Endodermal cell (in vitro differentiated cells): ENCODE measurements at regions not wholly inside any gene's neighbourhood (a gene's known extent, or its start where the extent isn't known, plus 50 kb on each side); places are given as distances from the start of the nearest gene placed in this dataset.

Experiments
- DNase-seq: peaks from one replicate; pipeline ENCODE4 v3.0.0-alpha.2; 2017
- H3K27ac ChIP-seq: 2 replicates; pipeline ENCODE4 v1.5.1; 2013; ENCODE audit warnings: mild to moderate bottlenecking, low read depth, low read length, moderate library complexity
- H3K27me3 ChIP-seq: 2 replicates; pipeline ENCODE4 v1.6.1; 2013; ENCODE audit warnings: mild to moderate bottlenecking, low read length, moderate library complexity; ENCODE audit not compliant: insufficient read depth, control insufficient read depth, poor library complexity, severe bottlenecking
- H3K36me3 ChIP-seq: 2 replicates; pipeline ENCODE4 v1.7.0; 2013; ENCODE audit warnings: mild to moderate bottlenecking, low read length, moderate library complexity; ENCODE audit not compliant: control insufficient read depth, insufficient read depth
- H3K4me1 ChIP-seq: one replicate; pipeline ENCODE4 v1.7.0; 2013; ENCODE audit warnings: low read length; ENCODE audit not compliant: control insufficient read depth, insufficient read depth
- H3K4me3 ChIP-seq: 2 replicates; pipeline ENCODE4 v1.5.1; 2013; ENCODE audit warnings: mild to moderate bottlenecking, low read length, moderate library complexity
- H3K9ac ChIP-seq: 2 replicates; pipeline ENCODE4 v1.6.1; 2013; ENCODE audit warnings: mild to moderate bottlenecking, low read length, moderate library complexity; ENCODE audit not compliant: poor library complexity, severe bottlenecking; ENCODE audit errors: extremely low read depth
- H3K9me3 ChIP-seq: 2 replicates; pipeline ENCODE4 v1.6.1; 2013; ENCODE audit warnings: mild to moderate bottlenecking, low read length, moderate library complexity; ENCODE audit not compliant: control insufficient read depth
- H3K27ac Mint-ChIP-seq: 2 replicates; pipeline ENCODE4 v1.8.0; 2020; ENCODE audit warnings: mixed read lengths
- H3K27me3 Mint-ChIP-seq: 2 replicates; pipeline ENCODE4 v1.8.0; 2021; ENCODE audit warnings: mild to moderate bottlenecking, mixed read lengths; ENCODE audit not compliant: insufficient read depth
- H3K36me3 Mint-ChIP-seq: 2 replicates; pipeline ENCODE4 v1.8.0; 2020; ENCODE audit warnings: low read depth, mixed read lengths
- H3K4me1 Mint-ChIP-seq: 2 replicates; pipeline ENCODE4 v1.8.0; 2020; ENCODE audit warnings: mixed read lengths
- H3K4me3 Mint-ChIP-seq: 2 replicates; pipeline ENCODE4 v1.8.0; 2020; ENCODE audit warnings: mild to moderate bottlenecking, moderate library complexity, mixed read lengths
- H3K9me3 Mint-ChIP-seq: 2 replicates; pipeline ENCODE4 v1.8.0; 2020; ENCODE audit warnings: mild to moderate bottlenecking, mixed read lengths
- CTCF ChIP-seq: fragments of 200-600 bp; sonication (generic); conservative IDR thresholded peaks from 2 replicates; pipeline ENCODE4 v1.5.0; 2021; ENCODE audit warnings: antibody characterized with exemption, mild to moderate bottlenecking
- WGBS, 2 experiments: methylation state at CpG; one replicate each; pipeline versions ENCODE4 v1.1.5 to v1.1.7; 2013; ENCODE audit warnings: missing lambda C conversion rate in 2 of 2, mixed read lengths in 1 of 2; ENCODE audit not compliant: insufficient coverage in 1 of 2, insufficient read length in 1 of 2; 5-methylcytosine and 5-hydroxymethylcytosine counted together

- H3K36me3 ChIP-seq, result no peaks in the 10 kb centered on the region
- H3K27me3 ChIP-seq, result no peaks in the 10 kb centered on the region
- Mint-ChIP-seq H3K4me3 (no peak overlapping the region), H3K9me3 (peaks cover 8% of the 10 kb centered on the region), H3K4me1 (no peaks in the 10 kb centered on the region), H3K36me3 (no peaks in the 10 kb centered on the region), H3K27me3 (no peaks in the 10 kb centered on the region), H3K27ac (no peak overlapping the region)
- H3K9me3 ChIP-seq, result no peaks in the 10 kb centered on the region
- no peak overlapping the region for H3K4me3 ChIP-seq
- H3K4me1 ChIP-seq, result no peaks in the 10 kb centered on the region
- no peak overlapping the region for H3K9ac ChIP-seq
- no peak overlapping the region for H3K27ac ChIP-seq
- no peak for DNase-seq
- whole genome bisulfite sequencing, 2 experiments, result 95 to 100% methylated on average over 2 to 5 of the region's 5 CpGs
- TF ChIP-seq CTCF, result no peak
Measured at GRCh38 chr2:239793086-239793485, 232.1 kb downstream of the NDUFA10 start.

DNA sequence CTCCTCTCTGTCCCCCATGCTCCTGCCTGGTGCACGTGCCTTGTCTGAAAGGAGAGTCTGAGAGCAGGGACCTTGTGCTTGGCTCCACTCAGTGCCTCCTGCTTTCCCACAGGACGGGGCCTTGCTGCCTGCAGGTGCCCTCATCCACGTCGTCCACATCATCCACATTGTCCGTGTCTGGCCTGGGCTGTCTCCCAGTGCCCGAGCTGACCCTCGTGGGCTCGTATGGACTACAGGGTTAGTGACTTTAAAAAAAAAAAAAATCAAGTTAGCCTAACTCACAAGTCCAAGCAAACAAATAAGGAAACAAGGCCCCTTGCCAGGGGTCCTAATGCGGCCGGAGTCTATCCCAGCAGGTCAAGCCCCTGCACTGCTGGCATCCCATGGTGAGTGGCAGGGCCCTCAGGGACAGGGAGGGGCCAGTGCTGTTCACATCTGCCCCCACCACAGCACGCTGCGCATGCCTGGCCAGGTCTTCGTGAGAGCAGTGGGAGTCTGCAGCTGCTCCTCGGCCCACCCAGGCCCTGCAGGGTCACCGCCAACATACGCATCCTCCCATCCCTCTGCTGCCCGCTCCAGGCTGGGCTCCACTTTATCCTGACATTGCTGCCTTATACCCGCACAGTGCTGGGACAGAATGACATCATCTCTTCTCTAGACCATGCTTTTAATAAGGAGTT, 232.6 kb downstream of the NDUFA10 start:
- peak; percentile 17 for DNase-seq
- peaks cover 8% of the 10 kb centered on the region for H3K9me3 Mint-ChIP-seq
- no peaks in the 10 kb centered on the region for H3K27me3 Mint-ChIP-seq
- TF ChIP-seq CTCF, result no peak
- H3K27ac Mint-ChIP-seq, result no peak overlapping the region
- no peaks in the 10 kb centered on the region for H3K36me3 Mint-ChIP-seq
- no peak overlapping the region for H3K4me3 ChIP-seq
- H3K36me3 ChIP-seq, result no peaks in the 10 kb centered on the region
- no peaks in the 10 kb centered on the region for H3K27me3 ChIP-seq
- no peak overlapping the region for H3K27ac ChIP-seq
- no peaks in the 10 kb centered on the region for H3K4me1 ChIP-seq
- no peaks in the 10 kb centered on the region for H3K9me3 ChIP-seq
- H3K4me1 Mint-ChIP-seq, result no peaks in the 10 kb centered on the region
- 86 to 93% methylated on average over 14 to 18 of the region's 18 CpGs for WGBS, 2 experiments
- no peak overlapping the region for H3K9ac ChIP-seq
- no peak overlapping the region for H3K4me3 Mint-ChIP-seq

DNA sequence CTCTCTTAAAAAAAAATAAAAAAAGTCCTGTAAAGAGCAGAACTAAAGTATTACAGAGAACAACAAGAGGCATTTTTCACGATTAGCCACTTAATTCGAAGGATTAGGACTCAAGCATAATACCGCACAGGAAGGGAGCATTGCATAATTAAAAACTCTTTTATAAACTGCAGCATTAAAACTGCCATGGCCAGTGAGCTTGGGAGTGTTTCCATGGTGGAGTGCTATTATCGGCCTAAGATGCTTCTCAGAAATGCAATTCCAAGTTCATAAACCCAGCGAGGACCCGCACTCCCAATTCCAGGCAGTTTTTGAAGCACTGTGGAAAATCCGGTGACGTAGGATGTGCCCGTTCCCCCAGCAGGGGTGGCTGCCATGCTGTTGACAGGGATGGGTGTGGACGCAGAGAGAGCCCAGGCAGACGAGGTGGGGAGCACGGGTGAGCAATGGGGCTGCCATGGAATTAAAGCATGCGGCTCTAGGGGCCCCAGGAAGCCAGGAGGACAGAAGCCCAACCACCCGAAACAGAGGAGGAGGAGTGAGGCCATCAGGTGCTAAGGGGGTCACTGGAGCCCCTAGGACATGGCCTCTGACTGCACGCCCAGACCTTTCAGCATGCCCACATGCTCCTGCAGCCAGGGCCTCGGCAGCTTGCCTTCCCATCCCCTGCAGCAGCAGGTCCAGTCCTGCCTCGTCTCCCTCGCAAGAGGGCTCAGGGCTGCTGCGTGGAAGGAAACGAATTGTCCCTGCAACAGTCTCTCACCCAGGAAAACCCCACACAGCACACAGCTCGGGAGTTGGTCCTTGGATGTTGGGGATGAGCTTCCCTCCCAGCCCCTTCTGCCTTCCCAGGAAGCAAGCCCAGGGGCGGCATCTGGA, 233.4 kb downstream of the NDUFA10 start:
- H3K27me3 Mint-ChIP-seq, result no peaks in the 10 kb centered on the region
- Histone ChIP-seq H3K27me3 (no peaks in the 10 kb centered on the region), H3K9me3 (no peaks in the 10 kb centered on the region), H3K36me3 (no peaks in the 10 kb centered on the region), H3K27ac (no peak overlapping the region), H3K4me1 (no peaks in the 10 kb centered on the region), H3K9ac (no peak overlapping the region), H3K4me3 (no peak overlapping the region)
- no peaks in the 10 kb centered on the region for H3K4me1 Mint-ChIP-seq
- H3K27ac Mint-ChIP-seq, result no peak overlapping the region
- peak; percentile 38 for DNase-seq
- WGBS, 2 experiments, result 87 to 93% methylated on average over 15 to 22 of the region's 22 CpGs
- H3K9me3 Mint-ChIP-seq, result peaks cover 8% of the 10 kb centered on the region
- TF ChIP-seq CTCF, result no peak
- no peaks in the 10 kb centered on the region for H3K36me3 Mint-ChIP-seq
- no peak overlapping the region for H3K4me3 Mint-ChIP-seq
